CD14-positive monocyte (primary cell): ENCODE measurements at regions not wholly inside any gene's neighbourhood (a gene's known extent, or its start where the extent isn't known, plus 50 kb on each side); places are given as distances from the start of the nearest gene placed in this dataset.

Experiments used
- DNase-seq, 3 donors: peaks; one replicate each; pipeline ENCODE4 v3.0.0-alpha.2; 2011 to 2022
- H2AFZ ChIP-seq: 2 replicates; pipeline ENCODE4 v1.6.0; 2012; ENCODE audit warnings: mild to moderate bottlenecking, low read depth, low read length, inconsistent platforms; ENCODE audit not compliant: insufficient read depth, poor library complexity, severe bottlenecking
- H3K27ac ChIP-seq, 2 donors: 1 replicate in 1 of 2; 2 replicates in 1 of 2; pipeline ENCODE4 v1.5.1; 2012 to 2013; ENCODE audit warnings: low read length in 2 of 2, control low read depth in 1 of 2, inconsistent platforms in 1 of 2, low read depth in 1 of 2, mild to moderate bottlenecking in 1 of 2
- H3K27me3 ChIP-seq, 2 donors: one replicate each; pipeline versions ENCODE4 v1.6.0 to v1.6.1; 2011 to 2013; ENCODE audit warnings: low read length in 2 of 2; ENCODE audit not compliant: control insufficient read depth in 2 of 2, insufficient read depth in 2 of 2
- H3K36me3 ChIP-seq, 2 donors: replicated peaks in 1 of 2; 1 replicate in 1 of 2; 2 replicates in 1 of 2; pipeline versions ENCODE4 v1.5.1 to v1.6.1; 2012 to 2013; ENCODE audit warnings: low read length in 2 of 2, control low read depth in 1 of 2, inconsistent platforms in 1 of 2, mild to moderate bottlenecking in 1 of 2; ENCODE audit not compliant: insufficient read depth in 2 of 2, control insufficient read depth in 1 of 2
- H3K4me1 ChIP-seq, 2 donors: 1 replicate in 1 of 2; 2 replicates in 1 of 2; pipeline versions ENCODE4 v1.5.1 to v1.6.1; 2012 to 2013; ENCODE audit warnings: low read length in 2 of 2, control low read depth in 1 of 2, inconsistent platforms in 1 of 2, mild to moderate bottlenecking in 1 of 2, moderate library complexity in 1 of 2; ENCODE audit not compliant: insufficient read depth in 2 of 2, control insufficient read depth in 1 of 2
- H3K4me2 ChIP-seq: replicated peaks from 2 replicates; pipeline ENCODE3; 2012; ENCODE audit warnings: low read length, moderate library complexity, mild to moderate bottlenecking; ENCODE audit not compliant: poor library complexity, severe bottlenecking; ENCODE audit errors: extremely low read depth
- H3K4me3 ChIP-seq, 3 experiments: fragments of 200-600 bp in 1 of 3; sonication (generic) in 1 of 3; replicated peaks in 1 of 3; 1 replicate in 2 of 3; 2 replicates in 1 of 3; pipeline ENCODE4 v1.5.1; 2011 to 2013; ENCODE audit warnings: low read length in 3 of 3, mild to moderate bottlenecking in 3 of 3, control low read depth in 2 of 3, low read depth in 2 of 3, inconsistent platforms in 1 of 3, moderate library complexity in 1 of 3
- H3K79me2 ChIP-seq: 2 replicates; pipeline ENCODE4 v1.6.0; 2012; ENCODE audit warnings: mild to moderate bottlenecking, control low read depth, inconsistent platforms, low read length, moderate library complexity; ENCODE audit not compliant: insufficient read depth
- H3K9ac ChIP-seq: 2 replicates; pipeline ENCODE4 v1.6.0; 2017; ENCODE audit warnings: low read length, mild to moderate bottlenecking; ENCODE audit not compliant: insufficient read depth, poor library complexity, severe bottlenecking
- H3K9me3 ChIP-seq, 2 donors: replicated peaks in 1 of 2; 1 replicate in 1 of 2; 2 replicates in 1 of 2; pipeline versions ENCODE4 v1.5.1 to v1.6.1; 2012 to 2013; ENCODE audit warnings: low read length in 2 of 2, control low read depth in 1 of 2; ENCODE audit not compliant: control insufficient read depth in 1 of 2, insufficient read depth in 1 of 2
- H4K20me1 ChIP-seq: 2 replicates; pipeline ENCODE4 v1.6.0; 2012; ENCODE audit warnings: mild to moderate bottlenecking, low read length, control low read depth, moderate library complexity; ENCODE audit not compliant: insufficient read depth
- H3K27ac Mint-ChIP-seq, 7 donors: one replicate each; pipeline ENCODE4 v1.8.0; 2020; ENCODE audit warnings: mild to moderate bottlenecking in 7 of 7, mixed read lengths in 7 of 7, moderate library complexity in 6 of 7, inconsistent platforms in 2 of 7
- H3K27me3 Mint-ChIP-seq, 3 donors: one replicate each; pipeline ENCODE4 v1.8.0; 2021 to 2022; ENCODE audit warnings: low read depth in 3 of 3, mild to moderate bottlenecking in 3 of 3, mixed read lengths in 3 of 3, moderate library complexity in 3 of 3, inconsistent platforms in 1 of 3
- H3K36me3 Mint-ChIP-seq, 2 donors: one replicate each; pipeline ENCODE4 v1.8.0; 2020; ENCODE audit warnings: mixed read lengths in 2 of 2, inconsistent platforms in 1 of 2, mild to moderate bottlenecking in 1 of 2
- H3K4me1 Mint-ChIP-seq: one replicate; pipeline ENCODE4 v1.8.0; 2020; ENCODE audit warnings: mild to moderate bottlenecking, mixed read lengths
- H3K4me3 Mint-ChIP-seq, 2 donors: one replicate each; pipeline ENCODE4 v1.8.0; 2020; ENCODE audit warnings: mild to moderate bottlenecking in 2 of 2, mixed read lengths in 2 of 2, moderate library complexity in 1 of 2
- H3K9me3 Mint-ChIP-seq, 7 donors: one replicate each; pipeline ENCODE4 v1.8.0; 2020 to 2022; ENCODE audit warnings: mixed read lengths in 7 of 7, mild to moderate bottlenecking in 6 of 7, moderate library complexity in 6 of 7, inconsistent platforms in 2 of 7
- CTCF ChIP-seq: fragments of 200-600 bp; IDR thresholded peaks from one replicate; pipeline ENCODE4 v1.8.0; 2022; ENCODE audit warnings: antibody characterized with exemption, mild to moderate bottlenecking
- WGBS: methylation state at CpG from one replicate; pipeline ENCODE4 v1.1.5; 2013; ENCODE audit warnings: missing lambda C conversion rate; ENCODE audit not compliant: insufficient coverage; 5-methylcytosine and 5-hydroxymethylcytosine counted together
- intact Hi-C, 2 donors: fragments of 100-400 bp; cut with micrococcal nuclease; formaldehyde crosslinking; loops; one replicate each; pipeline versions ENCODE4 v1.15.0 to v1.15.1; 2023

- no peaks in the 10 kb centered on the region for H3K36me3 Mint-ChIP-seq
- Histone ChIP-seq H3K4me1 (peaks cover 6 to 11% of the 10 kb centered on the region in 2 donors), H3K27ac (no peak overlapping the region), H2AFZ (no peak overlapping the region), H3K36me3 (no peaks in the 10 kb centered on the region), H3K9ac (no peak overlapping the region), H3K4me3 (no peak overlapping the region), H3K27me3 (no peaks in the 10 kb centered on the region), H3K4me2 (no peak overlapping the region), H4K20me1 (no peaks in the 10 kb centered on the region), H3K9me3 (no peaks in the 10 kb centered on the region), H3K79me2 (no peaks in the 10 kb centered on the region)
- intact Hi-C loops, result no loop called here
- no peak overlapping the region for H3K27ac Mint-ChIP-seq
- no peak overlapping the region for H3K4me3 Mint-ChIP-seq
- H3K27me3 Mint-ChIP-seq, result no peaks in the 10 kb centered on the region
- H3K4me1 Mint-ChIP-seq, result peaks cover 22% of the 10 kb centered on the region
- no peaks in the 10 kb centered on the region for H3K9me3 Mint-ChIP-seq
- no peak for TF ChIP-seq CTCF
- DNase-seq, result no peak
These were observed 1077.9 kb upstream of the ZEB2 start for GRCh38 chr2:145597809-145598208.

- Mint-ChIP-seq H3K4me3 (no peak overlapping the region), H3K9me3 (no peaks in the 10 kb centered on the region), H3K4me1 (peaks cover 22% of the 10 kb centered on the region), H3K36me3 (no peaks in the 10 kb centered on the region), H3K27ac (no peak overlapping the region), H3K27me3 (no peaks in the 10 kb centered on the region)
- TF ChIP-seq CTCF, result no peak
- Histone ChIP-seq H3K4me1 (peaks cover 6 to 11% of the 10 kb centered on the region in 2 donors), H3K9ac (no peak overlapping the region), H3K27me3 (no peaks in the 10 kb centered on the region), H3K9me3 (no peaks in the 10 kb centered on the region), H3K4me3 (no peak overlapping the region), H3K79me2 (no peaks in the 10 kb centered on the region), H3K27ac (no peak overlapping the region), H3K36me3 (no peaks in the 10 kb centered on the region), H2AFZ (no peak overlapping the region), H3K4me2 (no peak overlapping the region), H4K20me1 (no peaks in the 10 kb centered on the region)
- intact Hi-C loops, result no loop called here
- WGBS, result no CpG with 5 or more reads among the region's 1 CpG
- DNase-seq, result no peak
These were observed 1077.1 kb upstream of the ZEB2 start for GRCh38 chr2:145597006-145597405.
